ENCODE measurements at regions not wholly inside any gene's neighbourhood (a gene's known extent, or its start where the extent isn't known, plus 50 kb on each side); places are given as distances from the start of the nearest gene placed in this dataset.

GRCh38 chr1:5465281-5465711 lies 526.9 kb downstream of the NPHP4 start:
- H3K79me2 ChIP-seq (ENCODE audit: control insufficient read depth, insufficient read depth, low read length): no peaks in the 10 kb centered on the region
- ATAC-seq (ENCODE audit: low read depth): no peak
- Mint-ChIP-seq H3K27me3 (no peaks in the 10 kb centered on the region), H3K4me1 (no peaks in the 10 kb centered on the region), H3K27ac (no peak overlapping the region), H3K9me3 (ENCODE audit: insufficient read depth) (no peaks in the 10 kb centered on the region), H3K4me3 (no peak overlapping the region)
- intact Hi-C loops (cut with micrococcal nuclease): no loop called here
- peaks cover 0 to 15% (median 0%) of the 10 kb centered on the region in 3 donors for H3K9me3 ChIP-seq (ENCODE audit: control extremely low read depth in 1 of 3, control insufficient read depth in 2 of 3, insufficient read depth in 1 of 3, low read length in 2 of 3)
- no peaks in the 10 kb centered on the region for H3K27me3 ChIP-seq (replicated peaks in 1 of 4; ENCODE audit: control extremely low read depth in 1 of 4, control insufficient read depth in 3 of 4, insufficient read depth in 4 of 4, low read length in 3 of 4)
- WGBS (ENCODE audit: insufficient coverage): 81% methylated on average over 5 of the region's 7 CpGs
- H2AFZ ChIP-seq (ENCODE audit: insufficient read depth, low read depth, low read length, poor library complexity, severe bottlenecking): no peak overlapping the region
- no peak overlapping the region for H3K4me3 ChIP-seq (ENCODE audit: control extremely low read depth in 1 of 5, extremely low read depth in 1 of 5, insufficient read depth in 1 of 5, low read depth in 2 of 5, low read length in 4 of 5)
- no peak overlapping the region for H3K4me2 ChIP-seq (replicated peaks; ENCODE audit: low read depth, low read length, poor library complexity, severe bottlenecking)
- H3K4me1 ChIP-seq (ENCODE audit: control insufficient read depth in 2 of 2, insufficient read depth in 2 of 2, low read length in 2 of 2): no peaks in the 10 kb centered on the region
- H3K9ac ChIP-seq (ENCODE audit: low read length): no peak overlapping the region
- CTCF ChIA-PET: no interaction called here
- TF ChIP-seq, protein P1, sequence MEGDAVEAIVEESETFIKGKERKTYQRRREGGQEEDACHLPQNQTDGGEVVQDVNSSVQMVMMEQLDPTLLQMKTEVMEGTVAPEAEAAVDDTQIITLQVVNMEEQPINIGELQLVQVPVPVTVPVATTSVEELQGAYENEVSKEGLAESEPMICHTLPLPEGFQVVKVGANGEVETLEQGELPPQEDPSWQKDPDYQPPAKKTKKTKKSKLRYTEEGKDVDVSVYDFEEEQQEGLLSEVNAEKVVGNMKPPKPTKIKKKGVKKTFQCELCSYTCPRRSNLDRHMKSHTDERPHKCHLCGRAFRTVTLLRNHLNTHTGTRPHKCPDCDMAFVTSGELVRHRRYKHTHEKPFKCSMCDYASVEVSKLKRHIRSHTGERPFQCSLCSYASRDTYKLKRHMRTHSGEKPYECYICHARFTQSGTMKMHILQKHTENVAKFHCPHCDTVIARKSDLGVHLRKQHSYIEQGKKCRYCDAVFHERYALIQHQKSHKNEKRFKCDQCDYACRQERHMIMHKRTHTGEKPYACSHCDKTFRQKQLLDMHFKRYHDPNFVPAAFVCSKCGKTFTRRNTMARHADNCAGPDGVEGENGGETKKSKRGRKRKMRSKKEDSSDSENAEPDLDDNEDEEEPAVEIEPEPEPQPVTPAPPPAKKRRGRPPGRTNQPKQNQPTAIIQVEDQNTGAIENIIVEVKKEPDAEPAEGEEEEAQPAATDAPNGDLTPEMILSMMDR (IDR thresholded peaks at IDR 0.05): no peak
- TF ChIP-seq EZH2 (IDR thresholded peaks at IDR 0.05; ENCODE audit: borderline replicate concordance, insufficient read depth, low read depth, low read length, poor library complexity, severe bottlenecking): no peak
- no peak for DNase-seq
- no peaks in the 10 kb centered on the region for H3K36me3 ChIP-seq (replicated peaks in 1 of 2; ENCODE audit: control extremely low read depth in 1 of 2, control insufficient read depth in 1 of 2, extremely low read depth in 1 of 2, insufficient read depth in 2 of 2, low read length in 1 of 2)
- no peak overlapping the region for H3K27ac ChIP-seq (ENCODE audit: low read length in 2 of 2)
- POLR2A ChIA-PET: no interaction called here
- H4K20me1 ChIP-seq (ENCODE audit: control insufficient read depth, insufficient read depth, low read length, poor library complexity, severe bottlenecking): no peaks in the 10 kb centered on the region

GRCh38 chr1:5464366-5464765 lies 527.9 kb downstream of the NPHP4 start:
- 88% methylated on average over 4 of the region's 11 CpGs for WGBS (ENCODE audit: insufficient coverage)
- H3K4me3 ChIP-seq (ENCODE audit: control extremely low read depth in 1 of 5, extremely low read depth in 1 of 5, insufficient read depth in 1 of 5, low read depth in 2 of 5, low read length in 4 of 5): no peak overlapping the region
- Mint-ChIP-seq H3K27ac (no peak overlapping the region), H3K9me3 (ENCODE audit: insufficient read depth) (no peaks in the 10 kb centered on the region), H3K4me3 (no peak overlapping the region), H3K27me3 (no peaks in the 10 kb centered on the region), H3K4me1 (no peaks in the 10 kb centered on the region)
- H3K9me3 ChIP-seq (ENCODE audit: control extremely low read depth in 1 of 3, control insufficient read depth in 2 of 3, insufficient read depth in 1 of 3, low read length in 2 of 3): peaks cover 0 to 11% (median 0%) of the 10 kb centered on the region in 3 donors
- H3K27me3 ChIP-seq (replicated peaks in 1 of 4; ENCODE audit: control extremely low read depth in 1 of 4, control insufficient read depth in 3 of 4, insufficient read depth in 4 of 4, low read length in 3 of 4): no peaks in the 10 kb centered on the region
- DNase-seq (no peak), ATAC-seq (ENCODE audit: low read depth) (no peak)
- H2AFZ ChIP-seq (ENCODE audit: insufficient read depth, low read depth, low read length, poor library complexity, severe bottlenecking): no peak overlapping the region
- intact Hi-C loops (cut with micrococcal nuclease): no loop called here
- POLR2A ChIA-PET: no interaction called here
- CTCF ChIA-PET: interaction anchor here (0.8 kb wide), 1 partner anchor 46 kb away, joined by 3 read pairs; no protein-coding TSS in a partner anchor
- H3K9ac ChIP-seq (ENCODE audit: low read length): no peak overlapping the region
- no peak overlapping the region for H3K4me2 ChIP-seq (replicated peaks; ENCODE audit: low read depth, low read length, poor library complexity, severe bottlenecking)
- H4K20me1 ChIP-seq (ENCODE audit: control insufficient read depth, insufficient read depth, low read length, poor library complexity, severe bottlenecking): no peaks in the 10 kb centered on the region
- no peak overlapping the region for H3K27ac ChIP-seq (ENCODE audit: low read length in 2 of 2)
- H3K79me2 ChIP-seq (ENCODE audit: control insufficient read depth, insufficient read depth, low read length): no peaks in the 10 kb centered on the region
- no peaks in the 10 kb centered on the region for H3K4me1 ChIP-seq (ENCODE audit: control insufficient read depth in 2 of 2, insufficient read depth in 2 of 2, low read length in 2 of 2)
- no peak for TF ChIP-seq EZH2 (IDR thresholded peaks at IDR 0.05; ENCODE audit: borderline replicate concordance, insufficient read depth, low read depth, low read length, poor library complexity, severe bottlenecking)
- TF ChIP-seq, protein P1 (IDR thresholded peaks at IDR 0.05): no peak
- H3K36me3 ChIP-seq (replicated peaks in 1 of 2; ENCODE audit: control extremely low read depth in 1 of 2, control insufficient read depth in 1 of 2, extremely low read depth in 1 of 2, insufficient read depth in 2 of 2, low read length in 1 of 2): no peaks in the 10 kb centered on the region
